ENCODE measurements at regions not wholly inside any gene's neighbourhood (a gene's known extent, or its start where the extent isn't known, plus 50 kb on each side); places are given as distances from the start of the nearest gene placed in this dataset.
"Not testable (repeated sequence)": the region's sequence is repeated elsewhere in the genome, so short reads cannot be mapped to it uniquely, and the experiment has no call there.

DNA sequence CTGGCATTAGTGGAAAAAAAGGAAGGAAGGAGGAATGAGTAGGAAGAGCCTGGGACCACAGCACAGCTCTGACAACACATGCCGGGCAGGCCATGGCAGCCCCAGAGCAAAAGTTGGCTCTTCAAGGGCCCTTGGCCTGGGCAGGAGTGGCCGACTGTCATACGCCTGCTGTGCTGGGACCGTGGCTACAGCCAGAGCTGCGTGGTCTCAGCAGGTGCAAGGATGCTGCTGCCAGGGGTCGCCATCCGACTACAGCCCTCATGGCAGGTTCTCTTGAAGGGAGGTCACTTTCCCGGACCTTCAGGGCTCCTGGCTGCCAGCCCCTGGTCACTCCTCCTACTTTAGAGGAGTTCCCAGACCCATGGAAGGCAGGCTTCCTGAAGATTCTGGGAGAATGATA is 109.9 kb downstream of the ARL4C start:
- Histone ChIP-seq H3K4me3 (ENCODE audit: insufficient read depth, low read length) (no peak overlapping the region), H3K4me2 (ENCODE audit: insufficient read depth, low read length) (no peak overlapping the region), H3K27me3 (ENCODE audit: insufficient read depth, low read length) (no peaks in the 10 kb centered on the region), H2AFZ (ENCODE audit: low read length) (no peak overlapping the region), H3K9me3 (ENCODE audit: low read depth, low read length) (no peaks in the 10 kb centered on the region), H3K27ac (ENCODE audit: low read depth, low read length) (no peak overlapping the region), H4K20me1 (ENCODE audit: insufficient read depth, low read length) (no peaks in the 10 kb centered on the region), H3K4me1 (ENCODE audit: insufficient read depth, low read length) (peaks cover 4% of the 10 kb centered on the region), H3K36me3 (ENCODE audit: insufficient read depth, low read length) (no peaks in the 10 kb centered on the region), H3K79me2 (ENCODE audit: insufficient read depth, low read length) (no peaks in the 10 kb centered on the region)
- TF ChIP-seq, protein P1, sequence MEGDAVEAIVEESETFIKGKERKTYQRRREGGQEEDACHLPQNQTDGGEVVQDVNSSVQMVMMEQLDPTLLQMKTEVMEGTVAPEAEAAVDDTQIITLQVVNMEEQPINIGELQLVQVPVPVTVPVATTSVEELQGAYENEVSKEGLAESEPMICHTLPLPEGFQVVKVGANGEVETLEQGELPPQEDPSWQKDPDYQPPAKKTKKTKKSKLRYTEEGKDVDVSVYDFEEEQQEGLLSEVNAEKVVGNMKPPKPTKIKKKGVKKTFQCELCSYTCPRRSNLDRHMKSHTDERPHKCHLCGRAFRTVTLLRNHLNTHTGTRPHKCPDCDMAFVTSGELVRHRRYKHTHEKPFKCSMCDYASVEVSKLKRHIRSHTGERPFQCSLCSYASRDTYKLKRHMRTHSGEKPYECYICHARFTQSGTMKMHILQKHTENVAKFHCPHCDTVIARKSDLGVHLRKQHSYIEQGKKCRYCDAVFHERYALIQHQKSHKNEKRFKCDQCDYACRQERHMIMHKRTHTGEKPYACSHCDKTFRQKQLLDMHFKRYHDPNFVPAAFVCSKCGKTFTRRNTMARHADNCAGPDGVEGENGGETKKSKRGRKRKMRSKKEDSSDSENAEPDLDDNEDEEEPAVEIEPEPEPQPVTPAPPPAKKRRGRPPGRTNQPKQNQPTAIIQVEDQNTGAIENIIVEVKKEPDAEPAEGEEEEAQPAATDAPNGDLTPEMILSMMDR (IDR thresholded peaks at IDR 0.05; ENCODE audit: extremely low read depth, low read depth, low read length), result no peak
- DNase-seq (ENCODE audit: insufficient read length, low spot score, missing footprints), result no peak

DNA sequence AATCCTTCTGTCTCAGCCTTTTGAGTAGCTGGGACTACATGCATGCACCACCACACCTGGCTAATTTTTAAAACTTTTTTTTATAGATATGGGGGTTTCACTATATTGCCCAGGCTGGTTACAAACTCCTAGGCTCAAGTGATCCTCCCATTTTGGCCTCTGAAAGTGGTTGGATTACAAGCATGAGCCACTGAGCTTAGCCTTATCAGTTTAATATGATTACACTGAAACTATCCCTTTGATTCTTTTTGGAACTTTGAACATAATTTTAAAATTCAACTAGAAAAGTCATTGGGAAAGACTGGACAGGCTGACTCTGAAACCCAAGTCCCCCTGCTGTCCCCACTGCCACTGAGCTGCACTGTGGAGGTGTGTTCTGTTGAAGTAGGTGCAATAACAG is 114.8 kb downstream of the ARL4C start:
- Histone ChIP-seq H3K36me3 (ENCODE audit: insufficient read depth, low read length) (no peaks in the 10 kb centered on the region), H2AFZ (ENCODE audit: low read length) (no peak overlapping the region), H3K79me2 (ENCODE audit: insufficient read depth, low read length) (no peaks in the 10 kb centered on the region), H3K27me3 (ENCODE audit: insufficient read depth, low read length) (no peaks in the 10 kb centered on the region), H3K9me3 (ENCODE audit: low read depth, low read length) (no peaks in the 10 kb centered on the region), H3K27ac (ENCODE audit: low read depth, low read length) (no peak overlapping the region), H3K4me1 (ENCODE audit: insufficient read depth, low read length) (peaks cover 13% of the 10 kb centered on the region), H4K20me1 (ENCODE audit: insufficient read depth, low read length) (no peaks in the 10 kb centered on the region), H3K4me3 (ENCODE audit: insufficient read depth, low read length) (no peak overlapping the region), H3K4me2 (ENCODE audit: insufficient read depth, low read length) (no peak overlapping the region)
- DNase-seq (ENCODE audit: insufficient read length, low spot score, missing footprints), result no peak
- TF ChIP-seq, protein P1 (IDR thresholded peaks at IDR 0.05; ENCODE audit: extremely low read depth, low read depth, low read length), result no peak

DNA sequence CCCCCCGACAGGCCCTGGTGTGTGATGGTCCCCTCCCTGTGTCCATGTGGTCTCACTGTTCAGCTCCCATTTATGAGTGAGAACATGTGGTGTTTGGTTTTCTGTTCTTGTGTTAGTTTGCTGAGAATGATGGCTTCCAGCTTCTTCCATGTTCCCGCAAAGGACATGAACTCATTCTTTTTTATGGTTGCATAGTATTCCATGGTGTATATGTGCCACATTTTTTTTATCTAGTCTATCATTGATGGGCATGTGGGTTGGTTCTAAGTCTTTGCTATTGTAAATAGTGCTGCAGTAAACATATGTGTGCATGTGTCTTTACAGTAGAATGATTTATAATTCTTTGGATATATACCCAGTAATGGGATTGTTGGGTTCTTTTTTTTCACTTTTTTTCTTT is 117.9 kb downstream of the ARL4C start:
- peak overlapping the region; percentile 90 for H3K27ac ChIP-seq (ENCODE audit: low read depth, low read length)
- H3K27me3 ChIP-seq (ENCODE audit: insufficient read depth, low read length), result not testable (repeated sequence)

DNA sequence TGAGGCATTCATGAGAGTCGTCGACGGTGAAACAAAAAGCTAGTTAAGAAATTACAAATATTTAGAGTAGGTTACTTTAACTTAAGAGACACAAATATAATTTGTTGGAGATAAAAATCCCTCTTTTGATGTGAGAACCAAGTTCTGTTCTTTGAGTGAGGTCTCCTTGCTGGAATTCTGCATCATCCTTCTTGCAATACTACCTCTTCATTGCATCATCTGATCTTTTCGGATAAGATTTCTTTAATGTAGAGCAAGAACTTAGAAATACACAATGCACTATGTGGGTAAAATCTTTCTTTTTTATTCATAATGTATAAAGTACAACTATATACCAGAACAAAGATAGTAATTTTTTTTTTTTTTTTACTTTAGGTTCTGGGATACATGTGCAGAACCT is 118.4 kb downstream of the ARL4C start:
- H3K4me3 ChIP-seq (ENCODE audit: insufficient read depth, low read length), result peak overlapping the region; percentile 52
- H3K4me1 ChIP-seq (ENCODE audit: insufficient read depth, low read length), result peaks cover 17% of the 10 kb centered on the region
- H3K27me3 ChIP-seq (ENCODE audit: insufficient read depth, low read length), result no peaks in the 10 kb centered on the region
- H3K36me3 ChIP-seq (ENCODE audit: insufficient read depth, low read length), result no peaks in the 10 kb centered on the region
- peak overlapping the region; percentile 79 for H3K4me2 ChIP-seq (ENCODE audit: insufficient read depth, low read length)
- H3K27ac ChIP-seq (ENCODE audit: low read depth, low read length), result peak overlapping the region; percentile 90
- TF ChIP-seq, protein P1 (IDR thresholded peaks at IDR 0.05; ENCODE audit: extremely low read depth, low read depth, low read length), result no peak
- peak; percentile 19 for DNase-seq (ENCODE audit: insufficient read length, low spot score, missing footprints)
- H4K20me1 ChIP-seq (ENCODE audit: insufficient read depth, low read length), result no peaks in the 10 kb centered on the region
- H3K9me3 ChIP-seq (ENCODE audit: low read depth, low read length), result no peaks in the 10 kb centered on the region
- H2AFZ ChIP-seq (ENCODE audit: low read length), result peak overlapping the region; percentile 38
- no peaks in the 10 kb centered on the region for H3K79me2 ChIP-seq (ENCODE audit: insufficient read depth, low read length)

More for the DNA sequence above, 117.9 kb downstream of the ARL4C start:
- H3K9me3 ChIP-seq (ENCODE audit: low read depth, low read length); H3K79me2 ChIP-seq (ENCODE audit: insufficient read depth, low read length); H3K4me3 ChIP-seq (ENCODE audit: insufficient read depth, low read length); H3K36me3 ChIP-seq (ENCODE audit: insufficient read depth, low read length); H2AFZ ChIP-seq (ENCODE audit: low read length); H4K20me1 ChIP-seq (ENCODE audit: insufficient read depth, low read length); H3K4me2 ChIP-seq (ENCODE audit: insufficient read depth, low read length); DNase-seq (ENCODE audit: insufficient read length, low spot score, missing footprints): not testable (repeated sequence)
- peaks cover 17% of the 10 kb centered on the region for H3K4me1 ChIP-seq (ENCODE audit: insufficient read depth, low read length)
